GM12864 (cell line): ENCODE measurements at regions not wholly inside any gene's neighbourhood (a gene's known extent, or its start where the extent isn't known, plus 50 kb on each side); places are given as distances from the start of the nearest gene placed in this dataset.

Experiments
- DNase-seq: peaks from one replicate; pipeline ENCODE4 v3.0.0-alpha.2; 2011; ENCODE audit warnings: low read depth
- H3K4me3 ChIP-seq: 2 replicates; pipeline ENCODE4 v1.5.1; 2011; ENCODE audit warnings: mild to moderate bottlenecking, low read depth, low read length, control low read depth
- CTCF ChIP-seq: IDR thresholded peaks from 2 replicates; pipeline ENCODE4 v1.5.1; 2011; ENCODE audit warnings: low read depth, mild to moderate bottlenecking, moderate library complexity, low read length, control low read depth, inconsistent platforms; ENCODE audit errors: missing control alignments

DNA sequence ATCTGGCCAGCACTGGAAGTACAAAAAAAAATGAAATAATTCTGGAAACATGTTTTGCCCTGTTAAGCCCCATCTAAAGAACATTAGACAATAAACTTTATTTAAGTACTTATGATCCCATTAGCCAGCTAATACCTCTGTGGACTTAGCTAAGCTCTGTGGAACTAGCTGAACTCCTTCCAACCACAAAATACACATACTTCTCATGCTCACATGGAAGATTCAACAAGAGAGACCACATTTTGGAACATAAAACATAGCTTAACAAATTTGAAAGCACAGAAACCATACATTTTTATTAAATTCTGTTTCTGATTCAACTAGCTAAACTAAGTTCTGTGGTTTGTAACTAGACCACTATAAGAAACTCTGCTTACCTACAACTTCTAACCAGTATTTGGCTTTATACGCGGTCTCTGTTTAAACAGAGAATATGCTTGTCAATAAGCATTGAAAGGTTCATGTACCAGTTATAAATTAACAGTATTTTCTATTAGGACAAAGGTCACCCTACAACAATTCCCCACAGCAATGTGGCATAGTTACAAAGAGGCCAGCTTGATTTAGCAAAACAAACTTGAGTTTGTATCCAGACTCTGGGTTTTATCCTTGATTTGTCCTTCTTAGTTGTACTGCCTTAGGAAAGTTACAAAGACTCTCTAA, 300.1 kb downstream of the C12orf50 start:
- no peak for DNase-seq
- no peak for TF ChIP-seq CTCF
- H3K4me3 ChIP-seq: no peak overlapping the region

DNA sequence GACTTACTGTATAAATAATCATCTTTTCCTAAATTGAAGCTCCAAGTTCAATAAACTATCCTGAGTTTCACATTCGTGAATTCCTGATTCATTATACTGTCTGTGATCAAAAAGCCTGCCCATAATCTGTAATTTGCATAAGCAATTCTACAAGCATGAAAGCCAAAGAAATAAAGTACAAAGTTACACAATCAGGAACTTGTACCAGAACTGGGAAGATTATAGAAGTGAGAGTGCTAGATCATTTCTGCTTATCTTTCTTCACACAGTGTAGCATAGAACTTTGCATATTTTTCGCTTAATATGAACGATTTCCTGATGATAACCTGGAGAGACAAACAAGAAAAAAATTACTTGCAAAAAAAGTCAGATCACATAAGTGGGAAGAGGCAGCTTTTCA, 308.2 kb downstream of the C12orf50 start:
- no peak overlapping the region for H3K4me3 ChIP-seq
- no peak for TF ChIP-seq CTCF
- no peak for DNase-seq

DNA sequence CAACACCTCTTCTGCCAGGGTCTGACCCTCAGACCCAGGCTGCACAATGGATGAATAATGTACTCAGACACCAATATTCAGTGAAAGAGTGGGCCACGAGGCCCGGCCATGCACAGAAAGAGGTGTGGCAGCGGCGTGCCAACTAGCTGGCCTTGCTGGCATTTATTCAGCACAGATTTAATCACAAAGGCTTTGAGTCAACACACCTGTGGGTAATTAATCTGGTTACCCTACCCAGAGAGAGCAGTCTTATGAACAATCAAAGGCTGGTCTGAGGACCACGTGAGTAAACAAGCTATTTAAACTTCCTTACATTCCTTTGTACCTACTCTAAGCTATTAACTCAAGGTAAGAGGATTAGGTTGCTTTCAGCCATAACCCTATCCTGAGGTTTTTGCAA, 324.8 kb downstream of the C12orf50 start:
- DNase-seq: no peak
- no peak overlapping the region for H3K4me3 ChIP-seq
- TF ChIP-seq CTCF: no peak

- DNase-seq: no peak
- no peak overlapping the region for H3K4me3 ChIP-seq
Measured at GRCh38 chr12:87690236-87690810, 338.9 kb downstream of the C12orf50 start.

DNA sequence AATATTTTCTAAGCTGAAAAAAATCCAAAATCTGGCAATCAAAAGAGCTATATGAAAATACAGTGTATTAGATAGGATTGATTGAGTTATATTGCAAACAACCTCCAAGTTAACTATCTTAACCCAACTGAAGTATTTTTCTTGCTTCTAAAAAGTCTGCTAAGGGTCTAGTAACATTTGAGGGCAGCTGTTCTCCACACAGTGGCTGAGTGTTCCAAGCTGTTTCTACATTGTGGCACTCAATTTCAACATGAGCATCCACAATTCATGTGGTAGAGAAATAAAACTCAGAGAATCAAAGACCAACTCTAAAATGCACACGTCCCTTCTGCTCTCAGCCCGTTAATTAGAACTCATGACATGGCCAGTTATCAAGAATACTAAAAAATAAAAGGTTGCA, 340.0 kb downstream of the C12orf50 start:
- TF ChIP-seq CTCF: no peak
- no peak for DNase-seq
- H3K4me3 ChIP-seq: no peak overlapping the region

More at GRCh38 chr12:87690236-87690810, 338.9 kb downstream of the C12orf50 start:
- TF ChIP-seq CTCF: no peak

DNA sequence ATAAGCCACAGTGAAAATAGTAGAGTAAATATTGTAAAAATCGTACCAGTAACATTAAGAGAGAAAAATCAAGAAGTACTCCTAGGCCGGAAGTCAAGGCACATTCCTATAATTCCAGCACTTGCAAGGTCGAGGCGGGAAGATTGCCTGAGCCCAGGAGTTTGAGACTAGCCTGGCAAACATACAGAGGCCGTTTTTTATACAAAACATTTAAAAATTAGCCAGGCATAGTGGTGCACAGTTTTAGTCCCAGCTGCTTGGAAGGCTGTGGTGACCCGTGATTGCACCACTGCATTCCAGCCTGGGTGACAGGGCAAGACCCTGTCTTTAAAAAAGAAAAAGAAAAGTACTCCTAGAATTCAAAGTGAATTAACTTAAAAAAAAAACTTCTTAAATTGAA, 341.8 kb downstream of the C12orf50 start:
- no peak for TF ChIP-seq CTCF
- no peak for DNase-seq
- H3K4me3 ChIP-seq: no peak overlapping the region

DNA sequence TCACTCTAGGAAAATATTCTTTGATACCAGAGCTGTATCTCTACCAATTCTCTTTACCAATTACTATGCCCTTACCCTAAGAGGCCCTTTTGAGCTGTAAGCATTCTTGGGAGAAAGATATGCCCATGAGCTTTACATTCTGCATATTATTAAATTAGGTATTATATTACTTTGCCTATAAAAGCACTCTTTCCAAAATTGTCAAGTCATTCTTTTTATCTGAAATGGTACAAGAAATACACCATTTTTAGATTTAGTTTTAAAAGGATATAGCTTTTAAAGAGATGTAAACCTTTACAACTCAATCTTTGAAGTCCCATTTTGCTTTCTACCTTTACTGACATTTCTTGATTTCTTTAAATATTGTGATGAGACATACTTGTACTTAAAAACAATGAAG, 343.5 kb downstream of the C12orf50 start:
- H3K4me3 ChIP-seq: no peak overlapping the region
- TF ChIP-seq CTCF: no peak
- no peak for DNase-seq
